MM.1S (cell line): ENCODE measurements at regions not wholly inside any gene's neighbourhood (a gene's known extent, or its start where the extent isn't known, plus 50 kb on each side); places are given as distances from the start of the nearest gene placed in this dataset.

ENCODE experiments used
- CTCF ChIP-seq: fragments of 300-600 bp; sonication (generic); IDR thresholded peaks from 2 replicates; pipeline ENCODE4 v1.5.1; 2016; ENCODE audit warnings: antibody characterized with exemption, low read length, mixed read lengths
- EZH2 ChIP-seq: fragments of 300-600 bp; sonication (generic); optimal IDR thresholded peaks from 2 replicates; pipeline ENCODE3; 2017; ENCODE audit warnings: low read depth, mild to moderate bottlenecking, antibody characterized with exemption, low read length, mixed read lengths
- EZH2phosphoT487 ChIP-seq: fragments of 300-600 bp; sonication (generic); IDR thresholded peaks from 2 replicates; pipeline ENCODE4 v1.6.1; 2018; ENCODE audit warnings: antibody characterized with exemption, low read length

GRCh38 chr9:73761905-73762304, 610.2 kb downstream of the ANXA1 start:
- TF ChIP-seq CTCF (no peak), EZH2 (no peak), EZH2phosphoT487 (no peak)
